Neural progenitor cell (in vitro differentiated cells): ENCODE measurements at regions not wholly inside any gene's neighbourhood (a gene's known extent, or its start where the extent isn't known, plus 50 kb on each side); places are given as distances from the start of the nearest gene placed in this dataset.

ENCODE experiments used
- EZH2phosphoT487 ChIP-seq: fragments of 200-600 bp; sonication (generic); IDR thresholded peaks from 2 replicates; pipeline ENCODE4 v1.6.1; 2017; ENCODE audit warnings: antibody characterized with exemption
- TF ChIP-seq, protein P1 (sequence below): fragments of 200-600 bp; sonication (generic); IDR thresholded peaks from 2 replicates; pipeline ENCODE4 v1.5.1; 2017; ENCODE audit warnings: antibody characterized with exemption, mild to moderate bottlenecking

GRCh38 chr2:100205174-100205573, 62.8 kb upstream of the AFF3 start:
- TF ChIP-seq, protein P1, sequence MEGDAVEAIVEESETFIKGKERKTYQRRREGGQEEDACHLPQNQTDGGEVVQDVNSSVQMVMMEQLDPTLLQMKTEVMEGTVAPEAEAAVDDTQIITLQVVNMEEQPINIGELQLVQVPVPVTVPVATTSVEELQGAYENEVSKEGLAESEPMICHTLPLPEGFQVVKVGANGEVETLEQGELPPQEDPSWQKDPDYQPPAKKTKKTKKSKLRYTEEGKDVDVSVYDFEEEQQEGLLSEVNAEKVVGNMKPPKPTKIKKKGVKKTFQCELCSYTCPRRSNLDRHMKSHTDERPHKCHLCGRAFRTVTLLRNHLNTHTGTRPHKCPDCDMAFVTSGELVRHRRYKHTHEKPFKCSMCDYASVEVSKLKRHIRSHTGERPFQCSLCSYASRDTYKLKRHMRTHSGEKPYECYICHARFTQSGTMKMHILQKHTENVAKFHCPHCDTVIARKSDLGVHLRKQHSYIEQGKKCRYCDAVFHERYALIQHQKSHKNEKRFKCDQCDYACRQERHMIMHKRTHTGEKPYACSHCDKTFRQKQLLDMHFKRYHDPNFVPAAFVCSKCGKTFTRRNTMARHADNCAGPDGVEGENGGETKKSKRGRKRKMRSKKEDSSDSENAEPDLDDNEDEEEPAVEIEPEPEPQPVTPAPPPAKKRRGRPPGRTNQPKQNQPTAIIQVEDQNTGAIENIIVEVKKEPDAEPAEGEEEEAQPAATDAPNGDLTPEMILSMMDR, result no peak
- TF ChIP-seq EZH2phosphoT487, result no peak
